GM19238 (cell line): ENCODE measurements at regions not wholly inside any gene's neighbourhood (a gene's known extent, or its start where the extent isn't known, plus 50 kb on each side); places are given as distances from the start of the nearest gene placed in this dataset.
"Not testable (repeated sequence)": the region's sequence is repeated elsewhere in the genome, so short reads cannot be mapped to it uniquely, and the experiment has no call there.

ENCODE experiments used
- DNase-seq: peaks from one replicate; pipeline ENCODE4 v3.0.0; 2011; ENCODE audit warnings: low spot score; ENCODE audit not compliant: insufficient read length

DNA sequence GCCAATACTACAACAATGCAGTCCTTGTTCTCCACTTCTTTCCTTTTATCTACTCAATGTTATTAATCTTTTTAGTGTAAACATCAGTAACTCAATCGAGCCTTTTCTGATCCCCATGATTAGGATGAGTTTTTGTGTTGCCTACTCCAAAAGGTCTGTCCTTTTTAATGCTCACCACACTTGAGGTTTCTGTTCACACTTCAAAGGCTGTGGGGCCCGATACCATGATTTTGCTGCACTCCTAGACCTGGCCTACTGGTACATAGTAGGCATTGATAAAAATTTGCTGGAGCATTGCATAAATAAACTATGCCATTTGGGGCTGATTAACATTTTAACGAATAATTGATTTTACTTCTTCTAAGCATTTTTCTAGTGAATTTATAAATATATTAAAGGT, 125.4 kb upstream of the KLF12 start:
- DNase-seq, result no peak

- DNase-seq, result no peak
Observed at GRCh38 chr13:74258961-74259360, 124.8 kb upstream of the KLF12 start.

GRCh38 chr13:74256969-74257368, 122.8 kb upstream of the KLF12 start:
- DNase-seq, result no peak

DNA sequence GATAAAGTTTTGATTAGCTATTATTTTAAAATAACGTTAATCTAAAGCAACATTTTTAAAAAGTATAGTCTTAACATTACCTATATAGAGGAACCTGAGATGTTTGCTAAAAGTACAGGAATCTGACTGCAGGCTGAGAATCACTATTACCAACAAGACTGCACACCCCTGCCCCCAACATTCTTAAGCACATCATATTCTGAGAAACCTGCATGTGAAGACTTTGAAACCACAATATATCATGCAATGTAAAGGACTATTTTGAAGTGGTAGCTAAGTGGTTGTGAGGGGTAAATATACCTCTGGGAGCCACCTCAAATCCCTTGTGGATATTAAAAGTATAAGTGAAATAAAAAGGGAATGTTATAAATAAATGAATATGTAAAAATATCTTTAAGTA, 119.0 kb upstream of the KLF12 start:
- no peak for DNase-seq

GRCh38 chr13:74251778-74252519, 117.7 kb upstream of the KLF12 start:
- DNase-seq, result no peak

- no peak for DNase-seq
Observed at GRCh38 chr13:74250738-74251190, 116.6 kb upstream of the KLF12 start.

DNA sequence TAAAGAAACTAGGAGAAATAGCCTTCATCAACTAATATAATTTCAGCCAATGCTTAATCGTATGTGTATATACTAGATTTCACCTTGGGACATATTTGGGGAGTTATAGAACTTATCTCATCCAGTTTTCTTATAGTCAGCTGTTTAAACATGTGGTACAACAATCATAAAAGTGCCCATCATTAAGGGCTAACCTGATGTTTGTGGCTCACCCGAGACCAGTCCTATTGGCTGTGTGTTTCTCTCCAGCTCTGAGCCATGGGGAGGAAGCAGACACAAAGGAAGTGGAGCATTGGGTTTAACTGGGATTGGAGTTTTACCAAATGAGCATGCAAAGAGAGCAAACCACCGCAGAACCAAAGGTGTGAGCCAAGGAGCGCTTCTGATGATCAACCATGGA, 114.3 kb upstream of the KLF12 start:
- DNase-seq, result no peak

DNA sequence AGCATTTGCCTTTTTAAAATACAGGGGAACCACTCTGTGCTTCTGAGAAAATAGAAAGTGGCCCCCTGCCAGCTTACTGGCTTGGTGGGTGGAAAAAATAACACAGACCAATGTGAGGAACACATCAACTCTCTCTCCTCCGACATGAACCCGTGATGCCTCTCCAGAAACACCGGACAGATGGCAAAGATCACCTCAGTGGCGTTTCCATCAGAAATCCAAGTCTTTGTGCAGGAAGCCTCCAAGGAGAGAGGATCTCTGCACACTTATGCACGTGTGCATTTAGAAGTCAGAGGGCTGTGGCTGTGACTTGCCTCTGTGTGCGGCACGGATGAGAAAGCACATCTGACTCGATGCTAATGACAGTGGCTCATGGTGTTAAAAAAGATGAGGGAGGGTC, 112.3 kb upstream of the KLF12 start:
- DNase-seq, result no peak

GRCh38 chr13:74243637-74244526, 109.7 kb upstream of the KLF12 start:
- no peak for DNase-seq

- not testable (repeated sequence) for DNase-seq
Observed at GRCh38 chr13:74241343-74241742, 107.1 kb upstream of the KLF12 start.

DNA sequence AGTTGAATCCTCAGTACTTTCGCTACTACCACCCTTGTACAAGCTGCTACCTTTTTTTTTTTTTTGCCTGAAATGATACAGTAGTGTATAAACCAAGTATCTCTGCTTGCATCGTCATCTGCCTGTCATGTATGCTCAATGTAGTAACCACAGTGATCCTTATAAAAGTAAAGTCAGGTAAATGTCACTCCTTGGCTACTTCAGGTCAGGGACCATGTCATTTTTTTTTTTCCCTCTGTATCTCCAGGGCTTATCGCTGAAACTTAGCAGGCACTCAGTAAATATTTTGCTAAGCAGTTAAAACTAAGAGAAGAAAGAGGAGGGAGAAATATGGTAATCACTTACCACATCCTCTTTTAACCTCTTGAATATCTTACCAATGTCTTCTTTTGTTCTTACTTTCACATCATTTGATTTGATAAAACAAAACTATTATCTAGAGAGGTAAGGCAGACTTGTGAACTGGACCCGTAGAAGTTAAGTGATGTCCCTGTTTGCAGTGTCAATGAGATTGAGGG, 96.8 kb upstream of the KLF12 start:
- no peak for DNase-seq

GRCh38 chr13:74229242-74229641, 95.0 kb upstream of the KLF12 start:
- DNase-seq, result no peak

DNA sequence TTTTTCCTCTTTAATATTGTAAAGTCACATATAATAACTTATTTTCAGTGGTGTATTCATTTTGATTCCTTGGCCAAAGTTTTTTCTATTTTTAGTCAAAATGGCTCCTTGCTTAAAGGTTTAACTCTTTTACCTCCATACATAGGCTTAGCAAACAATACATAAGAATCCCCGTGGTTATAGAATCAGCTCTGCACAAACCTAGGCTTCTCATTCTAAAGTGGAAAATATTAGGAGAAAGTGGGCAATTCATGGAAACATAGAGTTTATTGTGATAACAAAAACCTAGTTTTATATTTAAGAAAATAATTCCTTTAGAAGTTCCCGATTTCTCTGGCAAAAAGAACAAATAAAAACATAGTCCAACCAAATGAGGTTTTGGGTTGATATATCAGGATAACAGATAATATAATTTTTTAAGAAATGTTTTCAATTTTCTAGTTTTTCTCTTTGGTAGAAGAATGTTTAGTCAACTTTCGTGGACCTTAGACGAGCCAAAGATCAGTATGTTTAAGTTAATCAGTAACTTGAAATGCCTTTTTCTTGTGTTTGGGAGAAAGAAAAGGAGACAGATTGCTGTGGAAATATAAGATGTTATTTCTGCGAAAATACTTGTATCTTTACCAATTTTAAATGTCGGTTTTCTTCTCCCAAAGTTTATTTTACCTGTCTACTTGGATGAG, 93.4 kb upstream of the KLF12 start:
- DNase-seq, result no peak

GRCh38 chr13:74226791-74227475, 92.7 kb upstream of the KLF12 start:
- DNase-seq, result no peak

GRCh38 chr13:74221752-74222151, 87.5 kb upstream of the KLF12 start:
- no peak for DNase-seq

DNA sequence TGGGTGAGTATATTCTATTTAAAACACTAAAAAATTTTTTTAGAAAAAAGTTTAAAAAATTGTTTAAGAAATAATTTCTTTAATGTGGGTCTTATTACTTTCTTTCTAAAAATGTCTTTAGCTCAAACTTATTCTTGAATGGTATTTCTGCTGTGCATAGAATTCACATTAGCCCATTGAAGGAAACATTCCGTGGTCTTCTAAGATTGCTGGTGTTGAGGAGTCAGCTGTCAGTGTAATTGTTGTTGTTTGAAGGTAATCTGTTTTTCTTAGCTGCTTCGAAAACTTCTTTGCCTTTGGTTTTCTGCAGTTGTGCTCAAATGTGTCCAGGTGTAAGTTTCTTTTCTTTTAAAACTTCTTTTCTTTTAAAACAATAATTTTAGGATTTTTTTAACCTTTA, 85.4 kb upstream of the KLF12 start:
- DNase-seq, result no peak

GRCh38 chr13:74218291-74218690, 84.1 kb upstream of the KLF12 start:
- DNase-seq, result no peak

- no peak for DNase-seq
Observed at GRCh38 chr13:74217811-74218210, 83.6 kb upstream of the KLF12 start.

GRCh38 chr13:74215420-74215819, 81.2 kb upstream of the KLF12 start:
- DNase-seq, result no peak

DNA sequence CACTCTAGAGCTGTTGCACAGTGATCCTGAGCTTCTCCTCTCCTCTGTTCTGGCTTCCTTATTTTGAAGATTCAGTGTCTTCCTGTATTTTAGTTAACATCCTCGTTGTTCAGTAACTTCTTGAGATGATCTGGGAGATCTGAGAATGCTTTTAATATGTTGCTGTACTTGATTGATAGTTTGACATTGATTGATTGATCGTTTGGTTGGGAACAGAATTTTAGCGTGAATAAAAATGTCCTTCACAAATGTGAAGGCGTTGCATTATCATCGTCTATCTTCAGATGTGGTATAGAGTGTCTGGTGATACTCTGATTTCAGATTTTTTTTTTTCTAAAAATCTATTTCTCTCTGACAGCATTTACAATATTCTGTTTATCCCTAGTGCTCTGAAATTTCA, 80.1 kb upstream of the KLF12 start:
- no peak for DNase-seq

GRCh38 chr13:74210693-74211393, 76.6 kb upstream of the KLF12 start:
- no peak for DNase-seq
